ENCODE measurements at regions not wholly inside any gene's neighbourhood (a gene's known extent, or its start where the extent isn't known, plus 50 kb on each side); places are given as distances from the start of the nearest gene placed in this dataset.

GRCh38 chr2:144675331-144675730 is 155.4 kb upstream of the ZEB2 start:
- no peak for TF ChIP-seq CTCF (IDR thresholded peaks at IDR 0.05)
- no peak for TF ChIP-seq POLR2AphosphoS5 (IDR thresholded peaks at IDR 0.05)
- no peak for TF ChIP-seq POLR2A (IDR thresholded peaks at IDR 0.05)
